AG04449 (cell line): ENCODE measurements at regions not wholly inside any gene's neighbourhood (a gene's known extent, or its start where the extent isn't known, plus 50 kb on each side); places are given as distances from the start of the nearest gene placed in this dataset.

Experiments
- CTCF ChIA-PET: fragments of 350-600 bp; formaldehyde crosslinking; extraction: SDS; loops from one replicate; lab custom pipeline; 2021; ENCODE audit warnings: antibody characterized with exemption; lab: Yijun Ruan, JAX
- POLR2A ChIA-PET: fragments of 400-600, 350-600 bp; formaldehyde crosslinking; extraction: SDS; loops from one replicate; lab custom pipeline; 2020; ENCODE audit warnings: antibody characterized with exemption, inconsistent platforms; lab: Yijun Ruan, JAX
- DNase-seq: peaks from one replicate; pipeline ENCODE4 v3.0.0-alpha.2; 2010; ENCODE audit warnings: low read depth, low spot score
- H3K4me3 ChIP-seq: 2 replicates; pipeline ENCODE4 v1.5.1; 2011; ENCODE audit warnings: low read depth, mild to moderate bottlenecking, control low read depth, low read length
- TF ChIP-seq, protein P1 (sequence below): IDR thresholded peaks from one replicate; pipeline ENCODE4 v1.5.1; 2011; ENCODE audit warnings: mild to moderate bottlenecking, moderate library complexity, low read length, control low read depth, inconsistent platforms; ENCODE audit not compliant: insufficient read depth; ENCODE audit errors: missing control alignments

DNA sequence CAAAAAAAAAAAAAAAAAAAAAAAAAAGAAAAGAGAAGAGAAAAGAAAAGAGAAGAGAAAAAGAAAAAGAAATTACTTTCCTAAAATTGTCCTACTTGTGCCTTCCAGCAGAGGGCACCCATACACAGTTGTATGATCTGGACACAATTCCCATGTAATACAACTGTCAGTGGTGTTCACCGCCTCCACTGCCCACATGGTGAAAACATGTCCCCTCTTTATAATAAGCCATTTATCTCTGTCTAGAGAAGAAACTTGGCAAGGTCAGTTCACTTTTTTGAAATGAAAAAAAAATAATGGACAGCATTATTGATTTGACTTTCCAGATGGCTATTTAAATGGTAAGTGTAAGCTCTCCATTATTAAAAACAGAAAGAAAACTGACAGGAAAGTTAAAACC lies 459.4 kb downstream of the GBE1 start:
- no peak for DNase-seq
- ChIA-PET CTCF (interaction anchor here (0.7 to 3.8 kb wide), 21 partner anchors 12 to 1781 kb away, joined by 3 to 53 read pairs (median 4); no protein-coding TSS in a partner anchor), POLR2A (interaction anchor here (0.6 kb wide), 1 partner anchor 341 kb away, joined by 4 read pairs; no protein-coding TSS in a partner anchor)
- TF ChIP-seq, protein P1, sequence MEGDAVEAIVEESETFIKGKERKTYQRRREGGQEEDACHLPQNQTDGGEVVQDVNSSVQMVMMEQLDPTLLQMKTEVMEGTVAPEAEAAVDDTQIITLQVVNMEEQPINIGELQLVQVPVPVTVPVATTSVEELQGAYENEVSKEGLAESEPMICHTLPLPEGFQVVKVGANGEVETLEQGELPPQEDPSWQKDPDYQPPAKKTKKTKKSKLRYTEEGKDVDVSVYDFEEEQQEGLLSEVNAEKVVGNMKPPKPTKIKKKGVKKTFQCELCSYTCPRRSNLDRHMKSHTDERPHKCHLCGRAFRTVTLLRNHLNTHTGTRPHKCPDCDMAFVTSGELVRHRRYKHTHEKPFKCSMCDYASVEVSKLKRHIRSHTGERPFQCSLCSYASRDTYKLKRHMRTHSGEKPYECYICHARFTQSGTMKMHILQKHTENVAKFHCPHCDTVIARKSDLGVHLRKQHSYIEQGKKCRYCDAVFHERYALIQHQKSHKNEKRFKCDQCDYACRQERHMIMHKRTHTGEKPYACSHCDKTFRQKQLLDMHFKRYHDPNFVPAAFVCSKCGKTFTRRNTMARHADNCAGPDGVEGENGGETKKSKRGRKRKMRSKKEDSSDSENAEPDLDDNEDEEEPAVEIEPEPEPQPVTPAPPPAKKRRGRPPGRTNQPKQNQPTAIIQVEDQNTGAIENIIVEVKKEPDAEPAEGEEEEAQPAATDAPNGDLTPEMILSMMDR = peak; percentile 74
- no peak overlapping the region for H3K4me3 ChIP-seq

DNA sequence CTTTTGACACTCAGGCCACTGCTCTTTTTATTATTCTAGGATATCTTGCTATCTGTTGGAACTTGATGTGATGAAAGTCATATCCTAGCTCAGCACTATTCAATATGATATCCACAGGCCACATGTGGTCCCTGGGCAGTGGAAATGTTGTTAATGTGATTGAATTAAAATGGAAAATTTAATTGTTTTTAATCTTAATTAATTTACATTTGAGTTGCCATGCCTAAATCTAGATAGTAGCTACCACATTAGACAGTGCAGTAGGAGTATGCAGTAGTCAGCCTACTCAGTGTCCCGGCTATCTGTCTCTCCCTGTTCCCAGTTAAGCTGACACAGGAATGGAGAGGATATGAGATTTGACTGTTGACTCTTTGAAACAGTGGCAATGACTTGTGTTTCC lies 460.2 kb downstream of the GBE1 start:
- DNase-seq = no peak
- ChIA-PET POLR2A (no interaction called here), CTCF (interaction anchor here (0.7 to 3.8 kb wide), 11 partner anchors 9 to 342 kb away, joined by 3 to 53 read pairs (median 4); no protein-coding TSS in a partner anchor)
- no peak overlapping the region for H3K4me3 ChIP-seq
- TF ChIP-seq, protein P1 = no peak

- ChIA-PET POLR2A (no interaction called here), CTCF (interaction anchor here (0.7 to 3.4 kb wide), 5 partner anchors 8 to 67 kb away, joined by 3 to 53 read pairs (median 3); no protein-coding TSS in a partner anchor)
- TF ChIP-seq, protein P1 = no peak
- no peak overlapping the region for H3K4me3 ChIP-seq
- DNase-seq = no peak
These were observed 461.0 kb downstream of the GBE1 start for GRCh38 chr3:81300324-81300927.

GRCh38 chr3:81299481-81299880 lies 462.0 kb downstream of the GBE1 start:
- POLR2A ChIA-PET = no interaction called here
- CTCF ChIA-PET = no interaction called here
- H3K4me3 ChIP-seq = no peak overlapping the region
- TF ChIP-seq, protein P1 = no peak
- DNase-seq = no peak

GRCh38 chr3:81295906-81296577 lies 465.4 kb downstream of the GBE1 start:
- ChIA-PET CTCF (no interaction called here), POLR2A (no interaction called here)
- no peak overlapping the region for H3K4me3 ChIP-seq
- TF ChIP-seq, protein P1 = no peak
- DNase-seq = no peak

- POLR2A ChIA-PET = no interaction called here
- TF ChIP-seq, protein P1 = no peak
These were observed 468.3 kb downstream of the GBE1 start for GRCh38 chr3:81293156-81293555.

More at GRCh38 chr3:81293156-81293555, 468.3 kb downstream of the GBE1 start:
- CTCF ChIA-PET = no interaction called here
- DNase-seq = no peak
- no peak overlapping the region for H3K4me3 ChIP-seq
